H9 (cell line): ENCODE measurements at regions not wholly inside any gene's neighbourhood (a gene's known extent, or its start where the extent isn't known, plus 50 kb on each side); places are given as distances from the start of the nearest gene placed in this dataset.

Experiments
- DNase-seq: peaks from one replicate; pipeline ENCODE4 v3.0.0-alpha.2; 2017
- H2AFZ ChIP-seq: one replicate; pipeline ENCODE4 v1.6.1; 2013; ENCODE audit warnings: mild to moderate bottlenecking, low read length, control low read depth, moderate library complexity
- H2AK5ac ChIP-seq: 2 replicates; pipeline ENCODE4 v1.6.1; 2013; ENCODE audit warnings: low read length, control low read depth, mixed read lengths; ENCODE audit not compliant: insufficient read length
- H2BK120ac ChIP-seq: one replicate; pipeline ENCODE4 v1.6.1; 2013; ENCODE audit warnings: low read depth, mild to moderate bottlenecking, low read length, control low read depth, inconsistent platforms; ENCODE audit not compliant: poor library complexity, severe bottlenecking
- H2BK12ac ChIP-seq: 2 replicates; pipeline ENCODE4 v1.6.1; 2013; ENCODE audit warnings: low read length, control low read depth, mixed read lengths, low read depth; ENCODE audit not compliant: insufficient read length
- H2BK15ac ChIP-seq: 2 replicates; pipeline ENCODE4 v1.6.1; 2013; ENCODE audit warnings: low read depth, low read length, control low read depth
- H2BK20ac ChIP-seq: one replicate; pipeline ENCODE4 v1.6.1; 2013; ENCODE audit warnings: low read depth, mild to moderate bottlenecking, low read length, control low read depth, inconsistent platforms; ENCODE audit not compliant: poor library complexity, severe bottlenecking
- H2BK5ac ChIP-seq: 2 replicates; pipeline ENCODE4 v1.6.1; 2013; ENCODE audit warnings: low read length, control low read depth, mixed read lengths; ENCODE audit not compliant: insufficient read length
- H3K14ac ChIP-seq: 2 replicates; pipeline ENCODE4 v1.6.1; 2013; ENCODE audit warnings: low read length, control low read depth; ENCODE audit not compliant: insufficient read depth
- H3K18ac ChIP-seq: 2 replicates; pipeline ENCODE4 v1.6.1; 2013; ENCODE audit warnings: low read depth, mild to moderate bottlenecking, mixed read lengths, low read length, control low read depth; ENCODE audit not compliant: insufficient read length
- H3K23ac ChIP-seq: 2 replicates; pipeline ENCODE4 v1.6.1; 2013; ENCODE audit warnings: low read length, control low read depth, mixed read lengths, low read depth; ENCODE audit not compliant: insufficient read length
- H3K23me2 ChIP-seq: 2 replicates; pipeline ENCODE4 v1.6.1; 2013; ENCODE audit warnings: low read depth, mild to moderate bottlenecking, mixed read lengths, low read length, control low read depth; ENCODE audit not compliant: insufficient read length, poor library complexity, severe bottlenecking
- H3K27ac ChIP-seq: 2 replicates; pipeline ENCODE4 v1.5.1; 2013; ENCODE audit warnings: low read length, control low read depth, mixed read lengths, low read depth; ENCODE audit not compliant: insufficient read length
- H3K27me3 ChIP-seq: 2 replicates; pipeline ENCODE4 v1.6.1; 2013; ENCODE audit warnings: low read length, control low read depth, inconsistent platforms; ENCODE audit not compliant: insufficient read depth
- H3K4ac ChIP-seq: 2 replicates; pipeline ENCODE4 v1.6.1; 2013; ENCODE audit warnings: low read depth, mild to moderate bottlenecking, control low read depth, inconsistent platforms, low read length, moderate library complexity
- H3K4me1 ChIP-seq: 2 replicates; pipeline ENCODE4 v1.6.1; 2013; ENCODE audit warnings: low read length, control low read depth, inconsistent platforms; ENCODE audit not compliant: insufficient read depth
- H3K4me2 ChIP-seq: 2 replicates; pipeline ENCODE4 v1.6.1; 2013; ENCODE audit warnings: low read length, control low read depth, mixed read lengths; ENCODE audit not compliant: insufficient read length, insufficient read depth
- H3K56ac ChIP-seq: 2 replicates; pipeline ENCODE4 v1.6.1; 2013; ENCODE audit warnings: low read depth, mild to moderate bottlenecking, mixed read lengths, low read length, control low read depth; ENCODE audit not compliant: insufficient read length
- H3K79me1 ChIP-seq: 2 replicates; pipeline ENCODE4 v1.6.1; 2013; ENCODE audit warnings: low read depth, mild to moderate bottlenecking, moderate library complexity, low read length, control low read depth, inconsistent platforms; ENCODE audit not compliant: insufficient read depth, poor library complexity, severe bottlenecking
- H3K79me2 ChIP-seq: 2 replicates; pipeline ENCODE4 v1.6.1; 2013; ENCODE audit warnings: low read length, control low read depth, inconsistent platforms; ENCODE audit not compliant: insufficient read depth
- H3K9ac ChIP-seq: 2 replicates; pipeline ENCODE4 v1.6.1; 2013; ENCODE audit warnings: low read length, control low read depth, mixed read lengths; ENCODE audit not compliant: insufficient read length; ENCODE audit errors: extremely low read depth
- H3K9me3 ChIP-seq: one replicate; pipeline ENCODE4 v1.6.1; 2013; ENCODE audit warnings: low read depth, low read length, inconsistent platforms; ENCODE audit not compliant: control insufficient read depth
- H3T11ph ChIP-seq: one replicate; pipeline ENCODE4 v1.6.1; 2013; ENCODE audit warnings: mild to moderate bottlenecking, low read length, control low read depth, inconsistent platforms
- H4K20me1 ChIP-seq: one replicate; pipeline ENCODE4 v1.6.1; 2013; ENCODE audit not compliant: control insufficient read depth, insufficient read length, insufficient read depth
- H4K5ac ChIP-seq: 2 replicates; pipeline ENCODE4 v1.6.1; 2013; ENCODE audit warnings: low read depth, mild to moderate bottlenecking, mixed read lengths, low read length, control low read depth; ENCODE audit not compliant: insufficient read length
- H4K8ac ChIP-seq: replicated peaks from 2 replicates; pipeline ENCODE4 v1.6.1; 2013; ENCODE audit warnings: low read length, control low read depth, mixed read lengths, low read depth; ENCODE audit not compliant: insufficient read length
- H4K91ac ChIP-seq: 2 replicates; pipeline ENCODE4 v1.6.1; 2013; ENCODE audit warnings: low read depth, mild to moderate bottlenecking, moderate library complexity, mixed read lengths, low read length, control low read depth; ENCODE audit not compliant: insufficient read length
- H3K27ac Mint-ChIP-seq, 3 experiments: 2 replicates in 2 of 3; 3 replicates in 1 of 3; pipeline ENCODE4 v1.8.0; 2020 to 2021; ENCODE audit warnings: mixed read lengths in 3 of 3, mild to moderate bottlenecking in 1 of 3, moderate library complexity in 1 of 3
- H3K27me3 Mint-ChIP-seq: 2 replicates; pipeline ENCODE4 v1.8.0; 2021; ENCODE audit warnings: low read depth, mild to moderate bottlenecking, moderate library complexity, mixed read lengths
- H3K36me3 Mint-ChIP-seq, 3 experiments: 2 replicates in 2 of 3; 3 replicates in 1 of 3; pipeline ENCODE4 v1.8.0; 2020 to 2021; ENCODE audit warnings: low read depth in 3 of 3, mixed read lengths in 3 of 3; ENCODE audit not compliant: insufficient read depth in 1 of 3
- H3K4me1 Mint-ChIP-seq, 2 experiments: 2 replicates each; pipeline ENCODE4 v1.8.0; 2020; ENCODE audit warnings: mixed read lengths in 2 of 2
- H3K4me3 Mint-ChIP-seq, 2 experiments: 2 replicates in 1 of 2; 3 replicates in 1 of 2; pipeline ENCODE4 v1.8.0; 2020 to 2021; ENCODE audit warnings: mild to moderate bottlenecking in 2 of 2, mixed read lengths in 2 of 2, moderate library complexity in 1 of 2
- H3K9me3 Mint-ChIP-seq, 2 experiments: 2 replicates in 1 of 2; 3 replicates in 1 of 2; pipeline ENCODE4 v1.8.0; 2020; ENCODE audit warnings: mild to moderate bottlenecking in 2 of 2, mixed read lengths in 2 of 2, moderate library complexity in 1 of 2
- whole genome bisulfite sequencing: extraction: QIAGEN DNeasy Blood & Tissue Kit; methylation state at CpG from one replicate; pipeline ENCODE4 v1.1.7; 2013; ENCODE audit warnings: missing lambda C conversion rate, low lambda C conversion rate, mixed read lengths; ENCODE audit not compliant: insufficient read length; ENCODE audit errors: extremely low coverage; 5-methylcytosine and 5-hydroxymethylcytosine counted together
- TF ChIP-seq, protein P1 (sequence below): fragments of 200-600 bp; sonication (generic); conservative IDR thresholded peaks from 3 replicates; pipeline ENCODE4 v1.8.0; 2021; ENCODE audit warnings: antibody characterized with exemption, mild to moderate bottlenecking

DNA sequence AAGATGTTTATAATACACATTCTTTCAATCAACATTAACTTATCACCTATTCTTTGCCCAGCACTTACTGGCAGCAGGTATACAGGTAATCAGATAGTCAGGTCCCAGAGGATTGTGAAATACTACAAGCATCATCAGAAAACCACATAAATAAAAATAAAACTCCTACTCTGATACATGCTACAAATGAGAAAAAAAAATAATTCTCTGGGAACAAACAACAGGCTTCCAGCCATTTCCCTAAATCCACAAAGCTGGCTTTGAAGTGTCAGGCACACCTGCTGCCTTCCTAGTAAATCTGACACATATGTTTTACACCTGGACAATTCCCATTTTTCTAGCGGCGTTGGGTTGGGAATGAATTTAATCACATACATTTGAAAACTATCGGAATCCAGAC is 384.5 kb upstream of the CDH4 start:
- no peak overlapping the region for H2BK20ac ChIP-seq
- H2BK5ac ChIP-seq, result no peak overlapping the region
- Mint-ChIP-seq H3K27me3 (peaks cover 27% of the 10 kb centered on the region), H3K9me3 (no peaks in the 10 kb centered on the region), H3K4me1 (peaks cover 5 to 10% of the 10 kb centered on the region in 2 experiments; a peak in 2 of 4 replicates), H3K36me3 (no peaks in the 10 kb centered on the region), H3K27ac (no peak overlapping the region), H3K4me3 (no peak overlapping the region)
- no peak overlapping the region for H2BK15ac ChIP-seq
- H4K91ac ChIP-seq, result no peak overlapping the region
- H3T11ph ChIP-seq, result no peak overlapping the region
- H2BK120ac ChIP-seq, result no peak overlapping the region
- no peak overlapping the region for H2BK12ac ChIP-seq
- no peak overlapping the region for H2AFZ ChIP-seq
- no peaks in the 10 kb centered on the region for H3K79me1 ChIP-seq
- WGBS, result no CpG with 5 or more reads among the region's 3 CpGs
- H3K56ac ChIP-seq, result no peak overlapping the region
- H3K9me3 ChIP-seq, result no peaks in the 10 kb centered on the region
- no peak overlapping the region for H3K4me2 ChIP-seq
- H4K20me1 ChIP-seq, result no peaks in the 10 kb centered on the region
- H4K8ac ChIP-seq, result no peak overlapping the region
- no peak for DNase-seq
- no peak overlapping the region for H3K27ac ChIP-seq
- no peak overlapping the region for H4K5ac ChIP-seq
- TF ChIP-seq, protein P1, sequence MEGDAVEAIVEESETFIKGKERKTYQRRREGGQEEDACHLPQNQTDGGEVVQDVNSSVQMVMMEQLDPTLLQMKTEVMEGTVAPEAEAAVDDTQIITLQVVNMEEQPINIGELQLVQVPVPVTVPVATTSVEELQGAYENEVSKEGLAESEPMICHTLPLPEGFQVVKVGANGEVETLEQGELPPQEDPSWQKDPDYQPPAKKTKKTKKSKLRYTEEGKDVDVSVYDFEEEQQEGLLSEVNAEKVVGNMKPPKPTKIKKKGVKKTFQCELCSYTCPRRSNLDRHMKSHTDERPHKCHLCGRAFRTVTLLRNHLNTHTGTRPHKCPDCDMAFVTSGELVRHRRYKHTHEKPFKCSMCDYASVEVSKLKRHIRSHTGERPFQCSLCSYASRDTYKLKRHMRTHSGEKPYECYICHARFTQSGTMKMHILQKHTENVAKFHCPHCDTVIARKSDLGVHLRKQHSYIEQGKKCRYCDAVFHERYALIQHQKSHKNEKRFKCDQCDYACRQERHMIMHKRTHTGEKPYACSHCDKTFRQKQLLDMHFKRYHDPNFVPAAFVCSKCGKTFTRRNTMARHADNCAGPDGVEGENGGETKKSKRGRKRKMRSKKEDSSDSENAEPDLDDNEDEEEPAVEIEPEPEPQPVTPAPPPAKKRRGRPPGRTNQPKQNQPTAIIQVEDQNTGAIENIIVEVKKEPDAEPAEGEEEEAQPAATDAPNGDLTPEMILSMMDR, result no peak
- no peak overlapping the region for H3K18ac ChIP-seq
- H3K4me1 ChIP-seq, result no peaks in the 10 kb centered on the region
- H3K23ac ChIP-seq, result no peak overlapping the region
- H3K9ac ChIP-seq, result no peak overlapping the region
- H3K79me2 ChIP-seq, result no peaks in the 10 kb centered on the region
- H3K4ac ChIP-seq, result no peak overlapping the region
- H2AK5ac ChIP-seq, result no peak overlapping the region
- H3K23me2 ChIP-seq, result no peaks in the 10 kb centered on the region
- H3K27me3 ChIP-seq, result no peaks in the 10 kb centered on the region
- no peak overlapping the region for H3K14ac ChIP-seq
